ENCODE measurements at regions not wholly inside any gene's neighbourhood (a gene's known extent, or its start where the extent isn't known, plus 50 kb on each side); places are given as distances from the start of the nearest gene placed in this dataset.
A peak's percentile ranks its signal among the peaks of the same experiment; 100 is the strongest.

DNA sequence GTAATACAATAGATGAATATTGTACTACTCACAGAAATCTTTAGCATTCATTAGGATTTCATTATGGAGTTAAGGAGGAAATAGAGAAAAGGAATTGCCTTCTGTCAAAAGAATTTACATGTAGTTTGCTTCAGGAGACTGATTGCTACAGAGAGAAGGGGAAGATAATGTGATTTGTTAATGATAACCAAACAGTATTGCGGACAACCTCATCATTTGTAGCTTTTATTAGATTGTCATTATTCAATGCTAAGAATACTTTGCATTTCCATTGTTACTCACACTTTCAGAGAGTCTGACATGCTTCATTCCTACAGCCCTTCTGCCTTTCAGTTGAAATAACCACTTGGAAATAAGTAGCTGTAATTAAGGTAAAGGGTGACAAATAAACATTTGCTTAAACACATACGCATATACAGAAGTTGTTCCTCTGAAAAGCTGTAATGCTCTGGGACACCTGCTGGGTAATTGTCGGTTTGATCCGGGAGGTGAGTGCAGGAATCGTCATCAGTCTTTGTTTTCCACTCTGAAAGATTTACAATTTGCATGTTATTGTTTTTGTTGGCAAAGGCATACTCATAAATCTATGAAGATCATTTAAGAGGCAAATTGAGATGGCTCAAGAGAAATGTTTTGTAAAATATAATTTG is 600.2 kb downstream of the TRHDE start:
- H2AFZ ChIP-seq (ENCODE audit: low read length) = no peak overlapping the region
- ChIA-PET POLR2A (ENCODE audit: partially characterized antibody) (interaction anchor here (0.7 kb wide), 1 partner anchor 8 kb away, joined by 3 read pairs; no protein-coding TSS in a partner anchor), CTCF (ENCODE audit: partially characterized antibody) (no interaction called here)
- FAIRE-seq = no peak
- H3K79me2 ChIP-seq (ENCODE audit: control insufficient read depth in 1 of 2, insufficient read depth in 2 of 2, low read length in 2 of 2) = no peaks in the 10 kb centered on the region
- no peak overlapping the region for H3K4ac ChIP-seq (replicated peaks; ENCODE audit: insufficient read length, low read depth, low read length)
- H3K27me3 ChIP-seq (replicated peaks in 1 of 4; ENCODE audit: control insufficient read depth in 3 of 4, extremely low read depth in 1 of 4, insufficient read depth in 3 of 4, low read length in 3 of 4) = no peaks in the 10 kb centered on the region
- H3K36me3 ChIP-seq (ENCODE audit: control insufficient read depth in 2 of 4, insufficient read depth in 4 of 4, low read length in 3 of 4) = no peaks in the 10 kb centered on the region
- H2AK5ac ChIP-seq (ENCODE audit: low read depth, low read length) = no peak overlapping the region
- no peak overlapping the region for H3K23ac ChIP-seq (ENCODE audit: insufficient read length)
- H2BK12ac ChIP-seq (ENCODE audit: low read depth, low read length) = no peak overlapping the region
- WGBS, 2 experiments (ENCODE audit: extremely low coverage in 1 of 2, insufficient coverage in 1 of 2, insufficient read length in 1 of 2, insufficient replicate concordance in 2 of 2, low coverage in 1 of 2, low lambda C conversion rate in 2 of 2, missing lambda C conversion rate in 1 of 2) = 50% methylated on average over 5 of the region's 5 CpGs; no CpG with 5 or more reads in 1 of the 2 experiments
- H4K8ac ChIP-seq (ENCODE audit: extremely low read depth, insufficient read depth, low read length) = no peak overlapping the region
- no peak overlapping the region for H3K14ac ChIP-seq (ENCODE audit: insufficient read length)
- no peak overlapping the region for H2BK15ac ChIP-seq (ENCODE audit: low read length)
- no peak overlapping the region for H2BK120ac ChIP-seq (replicated peaks; ENCODE audit: low read depth, low read length)
- H4K5ac ChIP-seq (ENCODE audit: insufficient read length, low read depth, low read length) = no peak overlapping the region
- H3K79me1 ChIP-seq (ENCODE audit: low read depth, low read length) = no peaks in the 10 kb centered on the region
- no peak for DNase-seq (ENCODE audit: low read depth in 1 of 2, low spot score in 2 of 2)
- no peak overlapping the region for H2BK5ac ChIP-seq (ENCODE audit: low read depth, low read length)
- no peak overlapping the region for H4K91ac ChIP-seq (replicated peaks; ENCODE audit: insufficient read length, low read length)
- peaks cover 0 to 5% of the 10 kb centered on the region in 2 experiments; a peak in 1 of 4 replicates for H3K9me3 ChIP-seq (ENCODE audit: insufficient read depth in 2 of 2, low read depth in 1 of 2, low read length in 1 of 2)
- peak overlapping the region in 1 of 4 experiments; percentile 7; a peak in 1 of 8 replicates for H3K4me3 ChIP-seq (ENCODE audit: extremely low read depth in 1 of 4, insufficient read depth in 2 of 4, low read depth in 3 of 4, low read length in 4 of 4)
- H3K56ac ChIP-seq (replicated peaks; ENCODE audit: insufficient read length, low read depth, low read length) = no peak overlapping the region
- 0 out of 4 replicates have a peak overlapping the region, but pooled peaks have one; percentile 12 to 20 for H3K4me2 ChIP-seq (ENCODE audit: insufficient read depth in 1 of 2, low read depth in 2 of 2, low read length in 2 of 2)
- H3K9ac ChIP-seq (replicated peaks in 1 of 4; ENCODE audit: extremely low read depth in 1 of 4, low read depth in 3 of 4, low read length in 3 of 4) = no peak overlapping the region
- H3K4me1 ChIP-seq (replicated peaks in 1 of 4; ENCODE audit: control insufficient read depth in 3 of 4, insufficient read depth in 4 of 4, low read length in 3 of 4) = peaks cover 0 to 6% (median 4%) of the 10 kb centered on the region in 4 experiments; a peak in 5 of 7 replicates
- no peak overlapping the region for H3K18ac ChIP-seq (ENCODE audit: extremely low read depth, low read length)
- H4K20me1 ChIP-seq (replicated peaks in 1 of 2; ENCODE audit: control insufficient read depth in 1 of 2, insufficient read depth in 2 of 2, low read length in 2 of 2) = no peaks in the 10 kb centered on the region
- TF ChIP-seq BACH1 (IDR thresholded peaks at IDR 0.05; ENCODE audit: low read length) (no peak), EP300 (IDR thresholded peaks at IDR 0.05; ENCODE audit: borderline replicate concordance in 1 of 2, low read depth in 2 of 2, low read length in 2 of 2) (no peak), RAD21 (IDR thresholded peaks at IDR 0.05 in 1 of 2, conservative IDR thresholded peaks at IDR 0.05 in 1 of 2; ENCODE audit: low read depth in 2 of 2, low read length in 2 of 2) (no peak), CHD2 (IDR thresholded peaks at IDR 0.05; ENCODE audit: low read length) (no peak)
- H3K23me2 ChIP-seq (ENCODE audit: low read depth, low read length) = no peaks in the 10 kb centered on the region
- H3K27ac ChIP-seq (ENCODE audit: low read depth, low read length) = no peak overlapping the region
- no peak overlapping the region for H2BK20ac ChIP-seq (ENCODE audit: low read length)

Measured in H1 (cell line).